Heart left ventricle (tissue), 13 donors: ENCODE measurements at regions not wholly inside any gene's neighbourhood (a gene's known extent, or its start where the extent isn't known, plus 50 kb on each side); places are given as distances from the start of the nearest gene placed in this dataset.

Experiments
- CTCF ChIP-seq, 12 donors: fragments of 200-600 bp; sonication (generic) in 4 of 12; IDR thresholded peaks; one replicate each; pipeline versions ENCODE4 v1.5.0 to v1.8.0; 2018 to 2022; ENCODE audit warnings: antibody characterized with exemption in 12 of 12, mild to moderate bottlenecking in 5 of 12
- POLR2A ChIP-seq, 2 donors: fragments of 450-650 bp; IDR thresholded peaks; one replicate each; pipeline ENCODE4 v1.6.1; 2017; ENCODE audit warnings: antibody characterized with exemption in 2 of 2, mild to moderate bottlenecking in 2 of 2, moderate library complexity in 2 of 2
- donor health status: ischemic (EF 13 %, LVEDD 7.1; RV severe dilation, severe dysfunction).
- donor health status: DM: no; HTN: yes; CAD: no.
- donor health status: DM: no; HTN: no; CAD: no.
- donor health status: ischemic (EF 25% LVEDD 6.9; RV normal size, moderate dysfunction).
- donor health status: ischemic (EF 25% LVEDD 5.7; RV mildly dilated, moderate dysfunction).
- donor health status: ischemic (EF 35%, LVEDD 5.7; RV mildly dilated, moderate dysfunction).
- donor health status: nonischemic (EF 11% LVEDD 7.7; RV severe dilation, severe dysfunction).
- donor health status: DM: yes; HTN: yes; CAD: no.
- donor health status: PGD.
- donor health status: ischemic (EF 29% LVEDD 5.4; RV normal size, mild dysfunction).
- donor health status: nonischemic (EF 23%, LVEDD 6.1; RV moderate dilation, normal function).

GRCh38 chr9:131805803-131806202 lies 65.9 kb upstream of the RAPGEF1 start:
- no peak for TF ChIP-seq POLR2A (IDR thresholded peaks at IDR 0.05)
- TF ChIP-seq CTCF (IDR thresholded peaks at IDR 0.05), result no peak
